ENCODE measurements at regions not wholly inside any gene's neighbourhood (a gene's known extent, or its start where the extent isn't known, plus 50 kb on each side); places are given as distances from the start of the nearest gene placed in this dataset.
A peak's percentile ranks its signal among the peaks of the same experiment; 100 is the strongest.

DNA sequence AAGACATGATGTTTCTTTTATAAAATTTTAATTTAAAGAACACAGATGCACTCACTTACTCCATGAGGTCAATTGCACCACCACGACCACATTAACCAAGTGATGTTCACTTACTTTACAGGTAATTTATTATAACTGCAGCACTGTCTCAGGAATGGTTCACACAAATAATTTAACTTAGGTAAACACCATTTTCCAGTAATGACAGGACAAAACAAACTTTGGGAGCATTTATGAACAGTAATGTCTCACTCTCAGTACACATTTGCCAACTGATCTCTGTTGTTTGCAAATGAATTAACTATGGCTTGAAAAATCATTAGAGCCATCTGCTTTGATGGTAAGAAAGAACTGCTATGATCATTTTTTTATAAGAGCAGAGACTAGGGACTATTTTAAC, 150.4 kb downstream of the ETV1 start:
- H3K27ac ChIP-seq (ENCODE audit: low read depth, low read length, poor library complexity, severe bottlenecking) = no peak overlapping the region
- intact Hi-C loops (cut with micrococcal nuclease; ENCODE audit: unreplicated experiment) = no loop called here
- H3K36me3 ChIP-seq (ENCODE audit: insufficient read depth, low read length) = no peaks in the 10 kb centered on the region
- DNase-seq (ENCODE audit: low spot score) = no peak
- POLR2A ChIA-PET = no interaction called here
- TF ChIP-seq, protein P1, sequence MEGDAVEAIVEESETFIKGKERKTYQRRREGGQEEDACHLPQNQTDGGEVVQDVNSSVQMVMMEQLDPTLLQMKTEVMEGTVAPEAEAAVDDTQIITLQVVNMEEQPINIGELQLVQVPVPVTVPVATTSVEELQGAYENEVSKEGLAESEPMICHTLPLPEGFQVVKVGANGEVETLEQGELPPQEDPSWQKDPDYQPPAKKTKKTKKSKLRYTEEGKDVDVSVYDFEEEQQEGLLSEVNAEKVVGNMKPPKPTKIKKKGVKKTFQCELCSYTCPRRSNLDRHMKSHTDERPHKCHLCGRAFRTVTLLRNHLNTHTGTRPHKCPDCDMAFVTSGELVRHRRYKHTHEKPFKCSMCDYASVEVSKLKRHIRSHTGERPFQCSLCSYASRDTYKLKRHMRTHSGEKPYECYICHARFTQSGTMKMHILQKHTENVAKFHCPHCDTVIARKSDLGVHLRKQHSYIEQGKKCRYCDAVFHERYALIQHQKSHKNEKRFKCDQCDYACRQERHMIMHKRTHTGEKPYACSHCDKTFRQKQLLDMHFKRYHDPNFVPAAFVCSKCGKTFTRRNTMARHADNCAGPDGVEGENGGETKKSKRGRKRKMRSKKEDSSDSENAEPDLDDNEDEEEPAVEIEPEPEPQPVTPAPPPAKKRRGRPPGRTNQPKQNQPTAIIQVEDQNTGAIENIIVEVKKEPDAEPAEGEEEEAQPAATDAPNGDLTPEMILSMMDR (conservative IDR thresholded peaks at IDR 0.05; ENCODE audit: low read length) = no peak
- TF ChIP-seq EZH2phosphoT487 (IDR thresholded peaks at IDR 0.05; ENCODE audit: borderline replicate concordance, low read depth, low read length) = no peak
- no peaks in the 10 kb centered on the region for H3K4me1 ChIP-seq (ENCODE audit: insufficient read depth, low read length, poor library complexity, severe bottlenecking)
- H3K4me2 ChIP-seq (ENCODE audit: low read length) = no peak overlapping the region
- no peaks in the 10 kb centered on the region for H4K20me1 ChIP-seq (ENCODE audit: insufficient read depth, low read length)
- CTCF ChIA-PET (ENCODE audit: unreplicated experiment) = no interaction called here
- H3K9me2 ChIP-seq (ENCODE audit: insufficient read depth, low read length) = no peaks in the 10 kb centered on the region
- H2AFZ ChIP-seq (ENCODE audit: low read length) = no peak overlapping the region
- BruUV-seq (replicated peaks) = no TSS peak
- H3K9me3 ChIP-seq (ENCODE audit: low read length) = no peaks in the 10 kb centered on the region
- H3K79me2 ChIP-seq (ENCODE audit: insufficient read depth, low read depth, low read length) = no peaks in the 10 kb centered on the region
- no peak overlapping the region for H3K4me3 ChIP-seq (ENCODE audit: low read depth, low read length, poor library complexity, severe bottlenecking)

Small RNA genes lying in the stretch of these regions (small RNA-seq; reads per million reads assigned to genes)
- 1.1 reads per million, percentile 53 among the genes with 10 or more reads in this experiment for gene RN7SKP228

All from OCI-LY7 (cell line).